ENCODE measurements at regions not wholly inside any gene's neighbourhood (a gene's known extent, or its start where the extent isn't known, plus 50 kb on each side); places are given as distances from the start of the nearest gene placed in this dataset.

DNA sequence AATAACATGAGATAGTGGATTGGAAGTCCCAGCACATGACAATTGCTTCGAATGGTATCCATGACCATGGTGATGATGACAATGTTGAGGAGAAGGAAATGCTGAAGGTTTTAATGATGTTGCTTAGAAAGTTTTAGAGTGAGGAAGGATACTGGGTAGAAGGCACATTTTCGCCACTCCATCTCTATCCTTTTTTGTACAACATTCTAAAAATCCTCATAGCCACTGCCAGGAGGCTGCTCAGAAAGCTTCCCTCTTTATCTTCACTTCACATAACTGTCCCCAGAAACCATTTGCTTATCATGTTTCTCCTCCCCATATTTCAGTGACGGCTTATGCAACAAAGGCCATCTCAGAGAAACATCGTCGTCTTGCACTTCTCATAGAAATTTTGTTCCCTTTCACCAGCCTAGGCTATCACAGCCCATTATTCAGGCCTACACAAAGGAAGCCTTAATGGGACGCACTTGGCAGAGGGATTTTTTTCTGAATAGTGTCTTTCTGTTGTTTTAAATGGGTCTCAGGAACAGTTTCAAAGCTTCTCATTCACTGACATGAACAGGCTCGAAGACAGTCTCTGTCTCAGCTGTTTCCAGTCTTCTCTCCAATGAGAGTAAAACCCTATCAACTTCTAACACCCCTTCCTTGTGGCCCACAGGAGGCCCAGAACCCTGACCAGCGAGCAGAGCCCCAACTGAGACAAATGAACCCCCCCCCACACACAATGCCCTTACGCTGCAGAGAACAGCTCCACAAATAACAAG, 506.7 kb downstream of the HAPSTR1 start (continued):
- TF ChIP-seq ZNF253 (CRISPR knock-in tag; conservative IDR thresholded peaks at IDR 0.05) (no peak), FOXM1 (IDR thresholded peaks at IDR 0.05; ENCODE audit: low read depth) (peak; percentile 74; the same call in 1 of the 2 replicates), FOXM1 (CRISPR knock-in tag; IDR thresholded peaks at IDR 0.05; ENCODE audit: low read depth) (no peak), MAFF (IDR thresholded peaks at IDR 0.05; ENCODE audit: low read length) (no peak), SRSF1 (IDR thresholded peaks at IDR 0.05; ENCODE audit: low read depth, low read length) (no peak), ATF1 (CRISPR knock-in tag; IDR thresholded peaks at IDR 0.05) (no peak), ATF1 (tag; IDR thresholded peaks at IDR 0.05) (peak; percentile 62), CTBP1 (IDR thresholded peaks at IDR 0.05; ENCODE audit: borderline replicate concordance) (peak; percentile 74), POLR3G (IDR thresholded peaks at IDR 0.05; ENCODE audit: extremely low read depth, insufficient read length, insufficient replicate concordance) (no peak), TOE1 (IDR thresholded peaks at IDR 0.05; ENCODE audit: borderline replicate concordance) (peak; percentile 32; the same call in 1 of the 2 replicates), TOE1 (CRISPR knock-in tag; IDR thresholded peaks at IDR 0.05; ENCODE audit: borderline replicate concordance, low read depth) (no peak), BRD9 (IDR thresholded peaks at IDR 0.05; ENCODE audit: low read depth, partially characterized antibody) (peak; percentile 96), TCF3 (CRISPR knock-in tag; IDR thresholded peaks at IDR 0.05) (peak; percentile 88), ZNF184 (CRISPR knock-in tag; IDR thresholded peaks at IDR 0.05) (no peak), DPF2 (IDR thresholded peaks at IDR 0.05) (peak; percentile 94)
- TF ChIP-seq, protein P1, sequence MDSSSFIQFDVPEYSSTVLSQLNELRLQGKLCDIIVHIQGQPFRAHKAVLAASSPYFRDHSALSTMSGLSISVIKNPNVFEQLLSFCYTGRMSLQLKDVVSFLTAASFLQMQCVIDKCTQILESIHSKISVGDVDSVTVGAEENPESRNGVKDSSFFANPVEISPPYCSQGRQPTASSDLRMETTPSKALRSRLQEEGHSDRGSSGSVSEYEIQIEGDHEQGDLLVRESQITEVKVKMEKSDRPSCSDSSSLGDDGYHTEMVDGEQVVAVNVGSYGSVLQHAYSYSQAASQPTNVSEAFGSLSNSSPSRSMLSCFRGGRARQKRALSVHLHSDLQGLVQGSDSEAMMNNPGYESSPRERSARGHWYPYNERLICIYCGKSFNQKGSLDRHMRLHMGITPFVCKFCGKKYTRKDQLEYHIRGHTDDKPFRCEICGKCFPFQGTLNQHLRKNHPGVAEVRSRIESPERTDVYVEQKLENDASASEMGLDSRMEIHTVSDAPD (CRISPR knock-in tag; IDR thresholded peaks at IDR 0.05): no peak
- TF ChIP-seq, protein P2, sequence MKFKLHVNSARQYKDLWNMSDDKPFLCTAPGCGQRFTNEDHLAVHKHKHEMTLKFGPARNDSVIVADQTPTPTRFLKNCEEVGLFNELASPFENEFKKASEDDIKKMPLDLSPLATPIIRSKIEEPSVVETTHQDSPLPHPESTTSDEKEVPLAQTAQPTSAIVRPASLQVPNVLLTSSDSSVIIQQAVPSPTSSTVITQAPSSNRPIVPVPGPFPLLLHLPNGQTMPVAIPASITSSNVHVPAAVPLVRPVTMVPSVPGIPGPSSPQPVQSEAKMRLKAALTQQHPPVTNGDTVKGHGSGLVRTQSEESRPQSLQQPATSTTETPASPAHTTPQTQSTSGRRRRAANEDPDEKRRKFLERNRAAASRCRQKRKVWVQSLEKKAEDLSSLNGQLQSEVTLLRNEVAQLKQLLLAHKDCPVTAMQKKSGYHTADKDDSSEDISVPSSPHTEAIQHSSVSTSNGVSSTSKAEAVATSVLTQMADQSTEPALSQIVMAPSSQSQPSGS (CRISPR knock-in tag; IDR thresholded peaks at IDR 0.05): no peak
